ENCODE measurements at regions not wholly inside any gene's neighbourhood (a gene's known extent, or its start where the extent isn't known, plus 50 kb on each side); places are given as distances from the start of the nearest gene placed in this dataset.

- Mint-ChIP-seq H3K36me3 (ENCODE audit: unreplicated experiment) (no peaks in the 10 kb centered on the region), H3K4me3 (ENCODE audit: unreplicated experiment) (no peak overlapping the region), H3K27me3 (ENCODE audit: unreplicated experiment) (peaks cover 2% of the 10 kb centered on the region), H3K4me1 (ENCODE audit: low read depth, unreplicated experiment) (no peaks in the 10 kb centered on the region), H3K9me3 (ENCODE audit: unreplicated experiment) (peaks cover 1% of the 10 kb centered on the region), H3K27ac (ENCODE audit: unreplicated experiment) (no peak overlapping the region)
- TF ChIP-seq CTCF (IDR thresholded peaks at IDR 0.05; ENCODE audit: partially characterized antibody, unreplicated experiment), result no peak
- no peak for DNase-seq
These were observed 349.7 kb upstream of the NOCT start for GRCh38 chr4:138665851-138666250.

DNA sequence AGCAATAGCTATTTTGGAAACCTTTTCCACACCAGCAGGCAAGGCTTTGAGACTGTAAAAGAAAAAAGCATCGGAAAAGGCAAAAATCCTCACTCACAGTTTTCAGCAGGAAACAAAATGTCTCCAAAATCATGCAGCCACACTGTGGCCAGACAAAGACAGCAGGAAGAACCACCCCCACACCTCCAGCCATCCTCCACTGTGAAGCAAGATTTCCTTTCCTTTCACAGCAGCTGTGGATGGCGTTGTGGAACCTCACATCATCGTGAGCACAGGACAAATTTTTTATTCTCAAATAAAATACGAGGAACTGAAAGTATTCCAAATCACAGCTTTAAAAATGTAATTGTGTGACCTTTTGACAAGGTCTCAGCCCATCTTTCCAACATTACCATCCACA is 351.7 kb upstream of the NOCT start:
- DNase-seq, result no peak
- Mint-ChIP-seq H3K27ac (ENCODE audit: unreplicated experiment) (no peak overlapping the region), H3K4me1 (ENCODE audit: low read depth, unreplicated experiment) (peaks cover 3% of the 10 kb centered on the region), H3K4me3 (ENCODE audit: unreplicated experiment) (no peak overlapping the region), H3K36me3 (ENCODE audit: unreplicated experiment) (no peaks in the 10 kb centered on the region), H3K9me3 (ENCODE audit: unreplicated experiment) (peaks cover 4% of the 10 kb centered on the region), H3K27me3 (ENCODE audit: unreplicated experiment) (peaks cover 5% of the 10 kb centered on the region)
- TF ChIP-seq CTCF (IDR thresholded peaks at IDR 0.05; ENCODE audit: partially characterized antibody, unreplicated experiment), result no peak

GRCh38 chr4:138659812-138660316 is 355.7 kb upstream of the NOCT start:
- Mint-ChIP-seq H3K27ac (ENCODE audit: unreplicated experiment) (no peak overlapping the region), H3K4me3 (ENCODE audit: unreplicated experiment) (no peak overlapping the region)
- TF ChIP-seq CTCF (IDR thresholded peaks at IDR 0.05; ENCODE audit: partially characterized antibody, unreplicated experiment), result no peak

GRCh38 chr4:138659037-138659811 is 356.4 kb upstream of the NOCT start:
- H3K9me3 Mint-ChIP-seq (ENCODE audit: unreplicated experiment), result peaks cover 2% of the 10 kb centered on the region
- no peak for TF ChIP-seq CTCF (IDR thresholded peaks at IDR 0.05; ENCODE audit: partially characterized antibody, unreplicated experiment)
- H3K27me3 Mint-ChIP-seq (ENCODE audit: unreplicated experiment), result peaks cover 3% of the 10 kb centered on the region
- peaks cover 5% of the 10 kb centered on the region for H3K4me1 Mint-ChIP-seq (ENCODE audit: low read depth, unreplicated experiment)
- DNase-seq, result no peak
- H3K27ac Mint-ChIP-seq (ENCODE audit: unreplicated experiment), result peak overlapping the region; percentile 1
- H3K36me3 Mint-ChIP-seq (ENCODE audit: unreplicated experiment), result no peaks in the 10 kb centered on the region
- H3K4me3 Mint-ChIP-seq (ENCODE audit: unreplicated experiment), result peak overlapping the region; percentile 53

More at GRCh38 chr4:138659812-138660316, 355.7 kb upstream of the NOCT start:
- no peaks in the 10 kb centered on the region for H3K36me3 Mint-ChIP-seq (ENCODE audit: unreplicated experiment)
- H3K4me1 Mint-ChIP-seq (ENCODE audit: low read depth, unreplicated experiment), result peaks cover 5% of the 10 kb centered on the region
- H3K9me3 Mint-ChIP-seq (ENCODE audit: unreplicated experiment), result peaks cover 2% of the 10 kb centered on the region
- H3K27me3 Mint-ChIP-seq (ENCODE audit: unreplicated experiment), result peaks cover 3% of the 10 kb centered on the region
- DNase-seq, result no peak

DNA sequence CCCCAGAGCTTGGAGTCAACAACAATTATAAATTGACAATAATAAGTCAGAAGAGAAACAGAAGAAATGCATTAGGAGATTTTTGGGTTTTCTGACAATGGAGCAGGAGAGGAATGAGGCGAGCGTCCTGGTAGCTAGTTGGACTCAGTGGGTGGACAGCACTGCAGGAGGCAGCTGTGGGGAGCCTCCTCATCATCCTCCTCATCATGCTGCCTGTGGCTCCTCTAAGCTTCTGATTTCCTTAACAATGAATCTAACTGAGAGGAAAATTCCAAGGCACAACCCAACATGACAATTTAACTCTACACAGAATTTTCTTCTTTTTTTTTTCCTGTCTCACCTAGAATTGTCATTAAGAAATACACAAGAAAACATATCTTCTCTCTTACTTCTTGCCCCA is 357.1 kb upstream of the NOCT start:
- no peak for DNase-seq
- H3K36me3 Mint-ChIP-seq (ENCODE audit: unreplicated experiment), result no peaks in the 10 kb centered on the region
- H3K27ac Mint-ChIP-seq (ENCODE audit: unreplicated experiment), result peak overlapping the region; percentile 1
- H3K9me3 Mint-ChIP-seq (ENCODE audit: unreplicated experiment), result peaks cover 2% of the 10 kb centered on the region
- no peak for TF ChIP-seq CTCF (IDR thresholded peaks at IDR 0.05; ENCODE audit: partially characterized antibody, unreplicated experiment)
- no peak overlapping the region for H3K4me3 Mint-ChIP-seq (ENCODE audit: unreplicated experiment)
- H3K4me1 Mint-ChIP-seq (ENCODE audit: low read depth, unreplicated experiment), result peaks cover 5% of the 10 kb centered on the region
- H3K27me3 Mint-ChIP-seq (ENCODE audit: unreplicated experiment), result peaks cover 3% of the 10 kb centered on the region
